H1 (cell line): ENCODE measurements at regions not wholly inside any gene's neighbourhood (a gene's known extent, or its start where the extent isn't known, plus 50 kb on each side); places are given as distances from the start of the nearest gene placed in this dataset.
A peak's percentile ranks its signal among the peaks of the same experiment; 100 is the strongest.

ENCODE experiments used
- CTCF ChIA-PET: fragments of 300-600 bp; sonication (Branson Sonifier 250); formaldehyde crosslinking; loops from one replicate; lab custom pipeline; 2021; ENCODE audit not compliant: partially characterized antibody; lab: Charles Lee
- POLR2A ChIA-PET: fragments of 300-600 bp; sonication (Branson Sonifier 250); formaldehyde crosslinking; loops from one replicate; lab custom pipeline; 2021; ENCODE audit warnings: inconsistent platforms; ENCODE audit not compliant: partially characterized antibody; lab: Charles Lee
- DNase-seq, 2 experiments: peaks; one replicate each; pipeline versions ENCODE4 v3.0.0 to v3.0.0-alpha.2; 2010 to 2022; ENCODE audit warnings: low spot score in 2 of 2, low read depth in 1 of 2, mixed read lengths in 1 of 2
- FAIRE-seq: peaks from 2 replicates; lab custom pipeline; 2011; peaks lifted over from hg19 to GRCh38; lab: Jason Lieb, UNC
- H2AFZ ChIP-seq: 2 replicates; pipeline ENCODE4 v1.8.1; 2012; ENCODE audit warnings: low read length, inconsistent platforms
- H2AK5ac ChIP-seq: 2 replicates; pipeline ENCODE4 v1.6.1; 2013; ENCODE audit warnings: low read depth, low read length
- H2BK120ac ChIP-seq: replicated peaks from 2 replicates; pipeline ENCODE3; 2013; ENCODE audit warnings: low read depth, low read length, inconsistent platforms
- H2BK12ac ChIP-seq: 2 replicates; pipeline ENCODE4 v1.6.1; 2013; ENCODE audit warnings: low read depth, low read length
- H2BK15ac ChIP-seq: 2 replicates; pipeline ENCODE4 v1.6.1; 2013; ENCODE audit warnings: low read length
- H2BK20ac ChIP-seq: 2 replicates; pipeline ENCODE4 v1.6.1; 2013; ENCODE audit warnings: low read length
- H2BK5ac ChIP-seq: 2 replicates; pipeline ENCODE4 v1.6.1; 2013; ENCODE audit warnings: low read depth, low read length
- H3K14ac ChIP-seq: 2 replicates; pipeline ENCODE4 v1.6.1; 2013; ENCODE audit warnings: inconsistent platforms; ENCODE audit not compliant: insufficient read length
- H3K18ac ChIP-seq: 2 replicates; pipeline ENCODE4 v1.6.1; 2013; ENCODE audit warnings: low read length; ENCODE audit errors: extremely low read depth
- H3K23ac ChIP-seq: 2 replicates; pipeline ENCODE4 v1.6.1; 2013; ENCODE audit warnings: inconsistent platforms; ENCODE audit not compliant: insufficient read length
- H3K23me2 ChIP-seq: 2 replicates; pipeline ENCODE4 v1.6.1; 2013; ENCODE audit warnings: low read depth, low read length
- H3K27ac ChIP-seq: 2 replicates; pipeline ENCODE4 v1.6.1; 2011; ENCODE audit warnings: low read depth, low read length, inconsistent platforms
- H3K27me3 ChIP-seq, 4 experiments: replicated peaks in 1 of 4; 1 replicate in 1 of 4; 2 replicates in 3 of 4; pipeline versions ENCODE4 v1.6.1 to v1.8.1; 2011 to 2013; ENCODE audit warnings: low read length in 3 of 4, mild to moderate bottlenecking in 3 of 4, inconsistent platforms in 2 of 4, mixed read lengths in 2 of 4, moderate library complexity in 1 of 4; ENCODE audit not compliant: control insufficient read depth in 3 of 4, insufficient read depth in 3 of 4; ENCODE audit errors: extremely low read depth in 1 of 4
- H3K36me3 ChIP-seq, 4 experiments: 2 replicates each; pipeline versions ENCODE4 v1.6.1 to v1.8.1; 2011 to 2013; ENCODE audit warnings: mild to moderate bottlenecking in 4 of 4, low read length in 3 of 4, moderate library complexity in 2 of 4, control low read depth in 1 of 4, inconsistent platforms in 1 of 4; ENCODE audit not compliant: insufficient read depth in 4 of 4, control insufficient read depth in 2 of 4
- H3K4ac ChIP-seq: replicated peaks from 2 replicates; pipeline ENCODE3; 2013; ENCODE audit warnings: low read length, low read depth, mixed read lengths, inconsistent platforms; ENCODE audit not compliant: insufficient read length
- H3K4me1 ChIP-seq, 4 experiments: replicated peaks in 1 of 4; 1 replicate in 1 of 4; 2 replicates in 3 of 4; pipeline versions ENCODE4 v1.6.1 to v1.8.1; 2011 to 2013; ENCODE audit warnings: low read length in 3 of 4, inconsistent platforms in 2 of 4, mixed read lengths in 1 of 4; ENCODE audit not compliant: insufficient read depth in 4 of 4, control insufficient read depth in 3 of 4
- H3K4me2 ChIP-seq, 2 experiments: 2 replicates each; pipeline versions ENCODE4 v1.6.1 to v1.8.1; 2011 to 2013; ENCODE audit warnings: low read depth in 2 of 2, low read length in 2 of 2, control low read depth in 1 of 2, inconsistent platforms in 1 of 2, mild to moderate bottlenecking in 1 of 2; ENCODE audit not compliant: insufficient read depth in 1 of 2
- H3K4me3 ChIP-seq, 4 experiments: fragments of 200-600, 300-600 bp in 1 of 4; sonication (generic), shearing (Covaris generic), sonication (Bioruptor Twin) in 1 of 4; 2 replicates each; pipeline versions ENCODE4 v1.5.1 to v1.8.1; 2011 to 2016; ENCODE audit warnings: low read length in 4 of 4, low read depth in 3 of 4, control low read depth in 2 of 4, inconsistent platforms in 2 of 4, mild to moderate bottlenecking in 2 of 4, mixed read lengths in 1 of 4, moderate library complexity in 1 of 4; ENCODE audit not compliant: insufficient read depth in 2 of 4; ENCODE audit errors: extremely low read depth in 1 of 4
- H3K56ac ChIP-seq: replicated peaks from 2 replicates; pipeline ENCODE3; 2013; ENCODE audit warnings: low read depth, mild to moderate bottlenecking, mixed read lengths, low read length, inconsistent platforms; ENCODE audit not compliant: insufficient read length
- H3K79me1 ChIP-seq: 2 replicates; pipeline ENCODE4 v1.6.1; 2013; ENCODE audit warnings: low read depth, low read length, control low read depth
- H3K79me2 ChIP-seq, 2 experiments: 2 replicates each; pipeline versions ENCODE4 v1.6.1 to v1.8.1; 2012 to 2013; ENCODE audit warnings: low read length in 2 of 2, mild to moderate bottlenecking in 2 of 2, inconsistent platforms in 1 of 2; ENCODE audit not compliant: insufficient read depth in 2 of 2, control insufficient read depth in 1 of 2
- H3K9ac ChIP-seq, 4 experiments: replicated peaks in 1 of 4; 1 replicate in 1 of 4; 2 replicates in 3 of 4; pipeline versions ENCODE4 v1.6.1 to v1.8.1; 2011 to 2013; ENCODE audit warnings: low read depth in 3 of 4, low read length in 3 of 4, control low read depth in 2 of 4, mild to moderate bottlenecking in 2 of 4, moderate library complexity in 2 of 4, inconsistent platforms in 1 of 4; ENCODE audit errors: extremely low read depth in 1 of 4
- H3K9me3 ChIP-seq, 2 experiments: 2 replicates each; pipeline versions ENCODE4 v1.6.1 to v1.8.1; 2012 to 2013; ENCODE audit warnings: mild to moderate bottlenecking in 2 of 2, moderate library complexity in 2 of 2, control low read depth in 1 of 2, inconsistent platforms in 1 of 2, low read depth in 1 of 2, low read length in 1 of 2, mixed read lengths in 1 of 2; ENCODE audit not compliant: insufficient read depth in 2 of 2
- H4K20me1 ChIP-seq, 2 experiments: replicated peaks in 1 of 2; 2 replicates each; pipeline versions ENCODE3 to v1.8.1; 2011 to 2013; ENCODE audit warnings: inconsistent platforms in 2 of 2, low read length in 2 of 2, mild to moderate bottlenecking in 1 of 2; ENCODE audit not compliant: insufficient read depth in 2 of 2, control insufficient read depth in 1 of 2
- H4K5ac ChIP-seq: 2 replicates; pipeline ENCODE4 v1.6.1; 2013; ENCODE audit warnings: low read length, low read depth, mixed read lengths, inconsistent platforms; ENCODE audit not compliant: insufficient read length
- H4K8ac ChIP-seq: 2 replicates; pipeline ENCODE4 v1.8.0; 2013; ENCODE audit warnings: mild to moderate bottlenecking, moderate library complexity, low read length, inconsistent platforms; ENCODE audit not compliant: insufficient read depth; ENCODE audit errors: extremely low read depth
- H4K91ac ChIP-seq: replicated peaks from 2 replicates; pipeline ENCODE3; 2013; ENCODE audit warnings: low read length, mixed read lengths, inconsistent platforms; ENCODE audit not compliant: insufficient read length
- BACH1 ChIP-seq: IDR thresholded peaks from 2 replicates; pipeline ENCODE4 v1.6.1; 2012; ENCODE audit warnings: low read length, improper control_type of control experiment
- CEBPB ChIP-seq: IDR thresholded peaks from 2 replicates; pipeline ENCODE4 v1.6.1; 2012; ENCODE audit warnings: low read depth, low read length
- E2F6 ChIP-seq: IDR thresholded peaks from 2 replicates; pipeline ENCODE4 v1.6.1; 2012; ENCODE audit warnings: inconsistent platforms
- SP4 ChIP-seq: IDR thresholded peaks from 2 replicates; pipeline ENCODE4 v1.6.1; 2012; ENCODE audit warnings: low read length, inconsistent platforms
- TCF12 ChIP-seq: IDR thresholded peaks from 2 replicates; pipeline ENCODE4 v1.6.1; 2011; ENCODE audit warnings: low read depth, mild to moderate bottlenecking, low read length
- WGBS, 2 experiments: shearing (Covaris generic) in 1 of 2; methylation state at CpG; one replicate each; pipeline versions ENCODE4 v1.1.6 to v1.1.7; 2013 to 2015; ENCODE audit warnings: low lambda C conversion rate in 2 of 2, mixed read lengths in 2 of 2, inconsistent platforms in 1 of 2, low coverage in 1 of 2, missing lambda C conversion rate in 1 of 2; ENCODE audit not compliant: insufficient replicate concordance in 2 of 2, insufficient coverage in 1 of 2, insufficient read length in 1 of 2; ENCODE audit errors: extremely low coverage in 1 of 2, missing lambda C conversion rate in 1 of 2; 5-methylcytosine and 5-hydroxymethylcytosine counted together

GRCh38 chr3:64992530-64993285 lies 304.9 kb upstream of the ADAMTS9 start:
- no peak overlapping the region for H4K91ac ChIP-seq
- peak overlapping the region in 1 of 4 experiments; percentile 14; a peak in 1 of 8 replicates for H3K4me3 ChIP-seq
- DNase-seq (peak in 1 of 2 experiments; percentile 7), FAIRE-seq (peak; percentile 69)
- no peak overlapping the region for H4K5ac ChIP-seq
- no peak overlapping the region for H2BK20ac ChIP-seq
- no peak overlapping the region for H3K56ac ChIP-seq
- H3K23ac ChIP-seq, result no peak overlapping the region
- H2BK5ac ChIP-seq, result no peak overlapping the region
- no peaks in the 10 kb centered on the region for H3K36me3 ChIP-seq
- H3K79me1 ChIP-seq, result no peaks in the 10 kb centered on the region
- H2BK120ac ChIP-seq, result peak overlapping the region; percentile 33
- no peaks in the 10 kb centered on the region for H4K20me1 ChIP-seq
- H3K4ac ChIP-seq, result no peak overlapping the region
- H2AK5ac ChIP-seq, result no peak overlapping the region
- H3K18ac ChIP-seq, result no peak overlapping the region
- peak overlapping the region in 1 of 4 experiments; percentile 37; a peak in 1 of 7 replicates for H3K9ac ChIP-seq
- no peak overlapping the region for H3K14ac ChIP-seq
- H2AFZ ChIP-seq, result peak overlapping the region; percentile 75
- peak overlapping the region; percentile 17; the same call in 1 of the 2 replicates for H3K27ac ChIP-seq
- H4K8ac ChIP-seq, result no peak overlapping the region
- H2BK12ac ChIP-seq, result no peak overlapping the region
- peak overlapping the region; percentile 9 to 14; a peak in 2 of 4 replicates for H3K4me2 ChIP-seq
- H3K4me1 ChIP-seq, result peaks cover 4 to 16% (median 5%) of the 10 kb centered on the region in 4 experiments; a peak in 6 of 7 replicates
- no peak overlapping the region for H2BK15ac ChIP-seq
- no peaks in the 10 kb centered on the region for H3K23me2 ChIP-seq
- ChIA-PET CTCF (interaction anchor here (0.6 to 5.6 kb wide), 4 partner anchors 10 to 459 kb away, joined by 3 to 27 read pairs (median 3); no protein-coding TSS in a partner anchor), POLR2A (interaction anchor here (0.5 kb wide), 1 partner anchor 187 kb away, joined by 3 read pairs; no protein-coding TSS in a partner anchor)
- no peaks in the 10 kb centered on the region for H3K9me3 ChIP-seq
- no peaks in the 10 kb centered on the region for H3K27me3 ChIP-seq
- WGBS, 2 experiments, result 70% methylated on average over 7 of the region's 7 CpGs; no CpG with 5 or more reads in 1 of the 2 experiments
- no peaks in the 10 kb centered on the region for H3K79me2 ChIP-seq
- TF ChIP-seq SP4 (no peak), CEBPB (no peak), TCF12 (no peak), BACH1 (peak; percentile 42; the same call in 1 of the 2 replicates), E2F6 (no peak)
